ENCODE measurements at regions not wholly inside any gene's neighbourhood (a gene's known extent, or its start where the extent isn't known, plus 50 kb on each side); places are given as distances from the start of the nearest gene placed in this dataset.
"Not testable (repeated sequence)": the region's sequence is repeated elsewhere in the genome, so short reads cannot be mapped to it uniquely, and the experiment has no call there.

DNA sequence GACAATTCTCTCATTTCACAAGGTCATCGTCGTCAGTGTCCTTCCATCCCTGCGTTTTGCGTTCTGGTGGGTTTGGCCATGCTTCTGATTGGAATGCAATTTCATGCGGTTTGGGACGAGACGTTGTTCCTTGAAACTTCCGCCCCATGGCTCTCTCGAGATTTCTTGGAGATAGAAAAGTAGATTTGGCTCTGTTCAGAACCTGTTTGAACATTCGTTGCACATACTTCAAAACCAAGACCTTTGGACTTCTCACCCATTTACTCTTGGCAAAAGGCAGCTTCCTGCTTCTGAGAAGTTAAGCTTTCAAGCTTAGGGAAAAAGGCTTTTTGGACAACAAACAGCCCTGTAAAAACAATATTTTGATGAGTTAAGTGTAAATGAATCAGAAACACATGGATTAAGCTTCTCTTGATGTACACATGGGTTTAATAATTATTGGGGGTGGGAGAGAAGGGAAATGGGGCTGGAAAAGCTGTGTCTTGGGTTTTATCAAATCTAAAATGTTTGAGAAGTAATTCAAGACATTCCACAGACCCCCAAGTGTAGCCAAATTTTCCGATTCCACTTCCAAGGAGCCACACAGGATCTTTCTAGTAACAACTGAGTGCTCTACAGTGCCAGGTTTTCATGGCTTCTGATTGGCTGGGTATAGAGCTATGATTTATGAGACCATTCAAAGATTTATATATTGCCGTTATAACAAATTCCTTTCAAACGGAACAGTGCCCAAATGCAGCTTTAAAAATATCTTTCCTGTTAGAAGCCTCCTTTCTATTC is 467.2 kb downstream of the MED13L start:
- DNase-seq, result no peak

DNA sequence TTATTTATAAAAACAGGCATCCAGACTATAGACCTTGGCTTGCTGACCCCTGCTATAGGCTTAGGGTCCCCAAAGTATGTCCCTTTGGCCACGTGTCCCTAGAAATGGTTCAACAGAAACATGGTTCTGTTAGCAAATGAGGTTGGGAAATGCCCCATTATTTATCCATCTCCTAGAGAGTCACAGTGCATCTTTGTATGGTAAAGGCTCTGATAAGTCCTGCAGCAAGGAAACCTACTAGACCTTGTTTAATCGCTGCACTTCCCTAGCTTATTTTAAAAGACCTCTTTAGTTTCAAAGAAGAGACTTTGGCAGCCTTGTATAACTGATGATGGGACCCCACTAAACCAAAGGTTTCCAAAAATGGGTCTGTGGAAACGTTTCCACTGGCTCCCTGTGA is 471.5 kb downstream of the MED13L start:
- no peak for DNase-seq

DNA sequence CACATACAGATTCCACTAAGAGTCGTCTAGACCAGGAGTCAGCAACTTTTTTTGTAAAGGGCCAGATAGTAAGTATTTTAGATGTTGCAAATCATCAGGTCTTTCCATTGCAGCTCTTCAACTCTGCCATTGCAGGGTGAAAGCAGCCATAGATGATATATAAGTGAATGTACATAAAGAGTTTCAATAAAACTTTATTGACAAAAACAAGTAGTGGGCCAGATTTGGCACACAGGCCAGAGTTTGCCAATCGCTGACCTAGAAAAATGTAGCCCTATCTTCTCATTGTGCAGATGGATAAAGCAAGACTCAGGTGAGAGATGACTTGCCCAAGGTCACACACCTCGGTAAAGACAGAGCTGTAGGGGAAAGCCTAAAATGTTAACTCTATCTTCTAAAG is 474.7 kb downstream of the MED13L start:
- no peak for DNase-seq

DNA sequence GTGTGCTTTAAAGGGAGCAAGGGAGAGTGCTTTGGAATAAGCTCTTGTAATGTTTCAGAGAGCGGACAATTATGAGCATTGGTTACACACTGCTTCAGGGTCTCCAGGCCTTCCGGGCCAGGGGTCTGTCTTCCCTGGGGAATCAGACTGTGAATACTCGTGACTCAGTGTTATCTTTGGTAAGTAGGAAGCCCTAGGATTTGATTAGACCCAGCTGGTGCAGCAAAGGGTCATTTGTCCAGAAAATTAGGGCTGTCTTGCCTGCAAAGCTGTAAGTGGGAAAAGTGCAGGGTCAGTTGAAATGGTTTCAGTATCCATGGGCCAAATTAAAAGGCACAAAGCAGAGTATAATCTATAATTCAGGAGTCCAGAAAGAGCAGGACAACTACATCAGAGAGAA is 475.6 kb downstream of the MED13L start:
- DNase-seq, result no peak

DNA sequence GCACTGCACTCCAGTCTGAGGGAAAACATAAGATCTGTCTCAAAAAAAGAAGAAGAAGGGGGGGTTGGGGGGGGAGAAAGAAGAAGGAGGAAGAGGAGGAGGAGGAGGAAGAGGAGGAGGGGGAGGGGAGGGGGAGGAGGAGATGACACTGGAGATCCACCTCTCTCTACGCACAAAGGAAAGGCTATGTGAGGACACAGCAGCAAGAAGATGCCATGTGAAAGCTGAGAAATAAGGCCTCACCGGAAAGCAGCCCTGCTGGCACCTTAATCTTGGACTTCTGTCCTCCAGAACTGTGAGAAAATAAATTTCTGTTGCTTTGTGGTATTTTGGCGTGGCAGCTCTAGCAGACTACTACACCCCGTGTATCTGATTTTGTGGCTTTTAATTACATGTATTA is 477.9 kb downstream of the MED13L start:
- no peak for DNase-seq

DNA sequence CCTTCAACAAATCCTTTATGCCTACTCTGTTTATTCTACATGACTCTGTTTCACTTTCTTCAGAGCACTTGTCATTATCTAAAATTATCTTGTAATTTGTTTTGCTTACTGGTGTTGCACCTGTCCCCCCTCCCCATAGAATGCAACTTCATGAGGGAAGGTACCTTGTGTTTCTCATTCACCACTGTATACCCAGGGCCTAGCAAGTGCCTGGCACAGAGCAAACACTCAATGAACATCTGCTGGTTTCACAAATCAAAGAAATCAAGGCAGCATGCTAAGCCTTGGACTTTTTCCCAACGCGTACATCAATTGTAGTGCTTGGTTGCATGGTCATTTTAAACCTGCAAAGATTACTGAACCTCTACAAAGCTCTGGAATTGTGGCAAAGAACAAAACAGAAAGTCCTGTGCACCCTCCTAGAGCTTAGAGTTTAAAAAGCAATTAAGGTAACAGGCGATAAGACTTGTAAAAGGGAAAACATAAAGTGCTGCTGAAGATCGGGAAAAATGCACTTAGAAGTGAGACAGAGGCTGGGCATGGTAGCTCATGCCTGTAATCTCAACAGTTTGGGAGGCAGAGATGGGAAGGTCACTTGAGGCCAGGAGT is 479.1 kb downstream of the MED13L start:
- no peak for DNase-seq

DNA sequence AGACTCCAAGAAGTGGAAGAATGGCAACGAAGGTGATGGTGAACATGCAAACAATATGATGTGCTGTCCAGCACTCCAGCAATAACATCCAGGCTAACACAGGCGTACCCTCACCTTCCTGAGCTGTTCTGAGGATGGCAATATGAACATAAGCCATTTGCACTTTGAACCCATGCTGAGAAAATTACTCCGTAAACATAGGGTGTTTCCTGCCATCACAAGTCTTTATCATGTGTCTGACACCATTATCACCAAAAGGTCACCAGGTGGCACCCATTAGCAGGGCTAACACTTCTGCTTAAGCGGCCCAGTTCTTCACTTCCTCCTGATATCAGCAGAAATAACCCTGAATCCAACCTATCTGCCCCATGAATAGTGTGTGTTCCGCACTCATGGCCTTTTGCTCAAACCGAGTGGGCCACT is 482.8 kb downstream of the MED13L start:
- DNase-seq, result no peak

DNA sequence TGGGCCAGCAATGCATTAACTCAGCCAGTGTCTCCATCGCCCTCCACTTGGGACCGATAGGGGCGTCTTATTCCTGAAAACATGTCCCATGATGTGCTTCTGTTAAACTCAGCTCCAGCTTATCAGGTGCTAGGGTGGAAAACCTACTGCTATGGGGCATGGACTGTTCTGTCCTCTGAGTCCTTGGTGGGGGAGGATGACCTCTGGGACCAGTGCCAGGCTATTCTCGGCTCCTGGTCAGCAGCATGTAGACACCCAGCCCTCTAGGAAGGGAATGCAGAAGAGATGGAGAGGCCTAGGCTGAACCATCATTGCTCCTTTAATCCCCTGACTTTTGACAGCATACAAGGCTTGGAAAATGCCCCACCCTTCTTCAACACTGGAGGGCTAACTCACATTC is 486.2 kb downstream of the MED13L start:
- no peak for DNase-seq

DNA sequence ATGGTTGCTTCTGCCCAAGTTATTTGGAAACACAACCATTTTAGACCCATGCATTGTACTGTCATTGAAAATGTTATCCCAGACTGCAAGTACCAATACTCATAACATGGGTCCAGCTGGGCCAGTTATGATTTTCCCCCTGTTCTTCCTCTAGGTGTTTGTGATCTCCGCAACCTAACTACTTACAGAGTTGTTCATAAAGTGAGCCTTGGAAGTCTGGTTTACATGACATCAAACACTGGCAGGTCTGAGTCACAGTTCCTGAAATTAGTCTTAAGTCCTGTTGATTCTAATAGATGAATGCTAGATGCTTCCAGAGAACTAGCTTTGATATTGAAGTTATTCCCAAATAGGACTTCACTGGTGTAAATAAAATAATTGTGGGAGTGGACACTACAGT is 487.0 kb downstream of the MED13L start:
- no peak for DNase-seq

DNA sequence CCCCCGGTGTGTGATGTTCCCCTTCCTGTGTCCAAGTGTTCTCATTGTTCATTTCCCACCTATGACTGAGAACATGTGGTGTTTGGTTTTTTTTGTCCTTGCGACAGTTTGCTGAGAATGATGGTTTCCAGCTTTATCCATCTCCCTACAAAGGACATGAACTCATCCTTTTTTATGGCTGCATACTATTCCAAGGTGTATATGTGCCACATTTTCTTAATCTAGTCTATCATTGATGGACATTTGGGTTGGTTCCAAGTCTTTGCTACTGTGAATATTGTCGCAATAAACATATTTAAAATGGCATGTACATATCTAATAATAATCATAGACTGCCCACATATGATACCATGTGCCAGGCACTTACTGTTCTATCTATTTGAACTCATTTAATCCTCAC is 491.0 kb downstream of the MED13L start:
- not testable (repeated sequence) for DNase-seq

DNA sequence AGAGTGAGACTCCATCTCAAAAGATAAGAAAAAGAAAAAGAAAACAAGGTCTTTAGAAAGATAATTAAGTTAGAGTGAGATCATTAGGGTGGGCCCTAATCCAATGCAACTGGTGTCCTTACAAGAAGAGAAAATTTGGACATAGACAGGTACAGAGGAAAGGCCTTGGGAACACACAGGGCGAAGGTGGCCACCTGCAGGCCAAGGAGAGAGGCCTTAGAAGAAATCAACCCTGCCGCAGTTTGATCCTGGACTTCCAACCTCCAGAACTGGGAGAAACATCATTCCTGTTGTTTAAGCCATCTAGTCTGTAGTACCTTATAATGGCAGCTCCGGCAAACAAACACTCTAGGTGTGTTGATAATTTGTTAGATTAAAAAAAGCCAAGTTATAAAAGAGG is 491.9 kb downstream of the MED13L start:
- DNase-seq, result no peak

DNA sequence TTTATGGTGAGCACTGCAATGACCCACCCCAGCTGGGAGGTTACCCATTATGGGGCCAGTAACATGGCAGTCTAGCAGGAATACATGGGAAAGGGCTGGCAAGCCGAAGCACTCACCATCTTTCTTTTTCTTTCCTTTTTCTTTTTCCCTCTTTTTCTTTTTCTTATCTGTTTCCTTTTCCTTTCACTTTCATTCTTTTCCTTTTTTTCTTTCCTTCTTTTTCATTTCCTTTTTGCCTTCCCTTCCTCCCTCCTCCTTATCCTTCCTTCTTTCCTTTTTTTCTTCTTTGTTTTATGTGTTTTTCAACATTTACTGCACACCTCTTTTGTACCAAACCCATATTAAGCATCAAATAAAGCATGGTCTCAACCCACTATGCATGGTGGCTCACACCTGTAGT is 501.1 kb downstream of the MED13L start:
- no peak for DNase-seq

DNA sequence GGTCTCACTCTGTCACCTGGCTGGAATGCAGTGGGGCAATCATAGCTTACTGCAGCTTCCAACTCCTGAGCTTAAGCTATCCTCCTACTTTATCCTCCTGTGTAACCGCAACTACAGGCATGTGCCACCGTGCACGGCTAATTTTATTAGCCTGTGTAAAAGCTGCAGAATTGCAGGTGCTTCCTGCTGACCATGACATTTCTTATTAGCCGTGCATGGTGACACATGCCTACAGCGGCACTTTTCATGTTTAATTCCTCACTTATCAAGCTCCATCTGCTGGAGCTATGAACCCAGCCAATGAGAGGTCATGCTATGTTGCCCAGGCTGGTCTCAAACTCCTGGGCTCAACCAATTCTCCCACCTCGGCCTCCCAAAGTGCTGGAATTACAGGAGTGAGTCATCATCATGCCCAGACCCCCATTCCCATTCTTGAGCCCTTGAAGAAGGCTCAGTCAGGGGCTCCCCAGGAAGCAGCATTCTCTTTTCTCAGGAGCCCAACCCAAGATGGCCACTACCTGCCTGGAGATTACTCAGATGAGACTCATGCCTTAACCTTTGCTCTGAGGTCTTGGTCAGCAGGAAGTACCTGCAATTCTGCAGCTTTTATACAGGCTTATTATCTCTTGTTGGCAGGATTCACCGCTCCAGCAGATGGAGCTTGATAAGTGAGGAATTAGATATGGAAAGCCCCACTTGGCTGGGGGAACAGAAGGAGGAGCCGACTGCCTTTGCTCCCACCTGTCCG is 503.2 kb downstream of the MED13L start:
- no peak for DNase-seq

DNA sequence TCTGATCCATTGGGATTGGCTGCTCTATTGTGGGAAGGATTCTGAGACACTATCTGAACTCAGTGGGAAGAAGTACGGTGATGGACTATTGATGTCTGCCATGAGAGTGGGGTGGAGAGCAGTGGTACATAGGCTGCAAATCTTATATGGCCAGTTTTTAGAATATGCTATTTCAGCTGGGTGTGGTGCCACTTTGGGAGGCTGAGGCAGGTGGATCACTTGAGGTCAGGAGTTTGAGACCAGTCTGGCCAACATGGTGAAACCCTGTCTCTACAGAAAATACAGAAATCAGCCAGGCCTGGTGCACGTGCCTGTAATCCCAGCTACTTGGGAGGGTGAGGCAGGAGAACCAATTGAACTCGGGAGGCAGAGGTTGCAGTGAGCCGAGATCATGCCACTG is 505.9 kb downstream of the MED13L start:
- DNase-seq, result no peak

DNA sequence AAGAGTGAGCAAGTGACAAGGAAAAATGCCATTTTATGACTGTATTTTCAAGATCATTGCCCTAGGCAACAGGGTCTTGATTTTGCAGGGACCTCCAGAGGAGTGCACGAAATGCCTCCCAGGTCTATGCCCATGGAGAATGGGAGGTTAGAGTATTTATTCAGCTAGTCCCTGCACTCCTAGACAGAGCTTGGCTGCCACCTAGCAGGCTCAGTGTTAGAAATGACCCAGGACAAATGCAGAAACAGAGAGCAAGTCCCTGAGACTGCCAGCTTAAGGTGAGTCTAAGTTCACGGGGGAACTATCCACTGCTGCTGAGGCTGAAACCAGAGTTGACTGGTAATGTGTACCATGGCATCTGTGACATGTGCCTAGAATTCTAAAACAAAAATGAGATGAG is 506.4 kb downstream of the MED13L start:
- DNase-seq, result no peak

DNA sequence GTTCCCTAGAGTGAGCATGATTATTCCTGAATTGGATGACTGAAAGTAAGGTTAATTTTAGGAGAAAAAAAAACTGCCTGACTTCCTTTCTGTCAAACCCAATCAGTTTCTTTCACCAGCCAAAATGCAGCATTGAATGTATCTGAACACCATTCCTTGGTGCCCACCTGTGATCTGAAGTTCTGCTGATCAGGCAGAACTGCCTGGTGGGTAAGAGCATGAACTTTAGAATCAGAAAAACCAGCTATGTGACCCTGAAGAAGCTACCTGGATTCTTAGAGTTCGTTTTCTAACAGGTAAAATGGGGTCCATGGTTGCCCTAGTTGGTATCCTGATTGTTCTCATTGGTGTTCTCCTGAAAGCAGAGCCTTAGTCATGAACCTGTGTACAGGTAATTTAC is 506.9 kb downstream of the MED13L start:
- DNase-seq, result no peak

DNA sequence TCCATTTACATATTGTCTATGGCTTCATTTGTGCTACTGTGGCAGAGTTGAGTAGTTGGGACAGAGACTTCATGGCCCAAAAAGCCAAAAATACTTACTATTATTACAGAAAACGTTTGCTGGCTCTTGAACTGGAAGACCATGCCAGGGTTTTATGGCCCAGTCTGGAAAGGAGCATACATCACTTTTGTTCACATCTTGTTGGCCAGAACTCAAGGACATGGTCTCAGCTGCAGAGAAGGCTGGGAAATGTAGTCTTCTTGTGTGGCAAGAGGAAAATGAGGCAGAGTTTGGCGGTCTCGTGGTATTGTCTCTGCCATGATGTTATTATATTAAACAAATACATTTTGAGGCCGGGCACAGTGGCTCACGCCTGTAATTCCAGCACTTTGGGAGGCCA is 509.6 kb downstream of the MED13L start:
- no peak for DNase-seq

DNA sequence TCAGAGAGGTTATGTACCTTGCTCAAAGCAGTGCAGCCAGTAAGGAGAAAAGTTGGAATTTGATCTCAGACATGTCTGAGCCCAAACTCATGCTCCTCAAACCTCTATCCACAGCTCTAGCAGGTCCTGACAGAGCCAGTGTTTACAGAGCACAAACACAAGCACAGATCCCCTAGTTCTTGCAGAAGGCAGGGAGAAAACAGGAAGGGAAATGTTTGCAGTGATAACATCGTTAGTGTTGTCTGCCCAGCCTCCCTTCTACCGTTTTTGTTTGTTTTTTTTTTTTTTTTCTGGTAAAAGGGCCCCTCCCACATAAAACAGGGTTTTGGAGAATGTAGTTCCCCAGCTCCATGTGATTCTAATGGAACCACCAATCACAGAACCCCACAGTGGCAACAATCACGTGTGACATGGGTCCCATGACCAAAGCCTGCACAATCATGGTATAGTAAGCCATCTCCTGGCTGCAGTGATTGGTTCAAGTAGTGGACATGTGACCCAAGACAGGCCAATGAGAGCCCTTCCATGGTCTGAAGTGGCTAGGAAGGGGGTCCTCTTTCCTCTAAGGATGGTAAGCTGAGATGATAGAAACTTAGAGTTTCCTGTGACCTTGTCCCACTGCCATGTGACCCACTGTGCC is 513.4 kb downstream of the MED13L start:
- no peak for DNase-seq

DNA sequence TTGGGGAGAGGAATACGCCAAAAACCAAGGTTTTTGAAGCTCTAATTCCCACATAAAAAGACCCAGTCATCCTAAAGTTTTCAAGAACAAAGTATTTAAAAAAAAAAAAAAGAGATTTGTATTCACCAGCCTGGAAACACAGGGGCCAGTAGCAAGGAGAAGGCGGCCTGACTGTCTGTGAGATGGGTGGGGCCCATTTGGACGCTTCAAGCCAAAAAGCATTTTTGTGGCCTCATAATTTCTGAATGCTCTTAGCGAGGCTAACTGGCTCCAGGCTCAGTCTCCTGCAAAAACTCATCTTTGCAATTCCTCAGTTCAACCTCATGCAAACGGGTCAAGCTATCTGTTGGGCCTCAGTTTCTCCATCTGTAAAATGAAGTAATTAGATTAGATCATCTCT is 514.1 kb downstream of the MED13L start:
- no peak for DNase-seq

DNA sequence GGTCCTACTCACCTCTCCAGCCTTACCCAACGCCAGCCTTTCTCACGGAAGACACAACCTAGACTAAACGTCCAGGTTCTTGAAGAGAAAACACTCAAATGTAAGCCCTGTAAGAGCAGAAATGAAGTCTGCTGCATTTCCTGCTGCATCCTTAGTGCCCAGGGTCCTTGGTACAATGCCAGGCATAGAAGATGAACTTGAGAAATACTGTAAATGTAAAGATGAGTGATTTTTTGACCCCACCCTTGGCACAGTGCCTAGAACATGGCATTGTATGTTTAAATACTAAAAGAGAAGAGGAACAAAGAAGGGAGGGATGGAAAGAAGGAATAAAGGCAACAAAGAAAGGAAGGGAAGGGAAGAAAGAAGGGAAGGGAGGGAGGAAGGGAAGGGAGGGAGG is 514.6 kb downstream of the MED13L start:
- DNase-seq, result no peak

DNA sequence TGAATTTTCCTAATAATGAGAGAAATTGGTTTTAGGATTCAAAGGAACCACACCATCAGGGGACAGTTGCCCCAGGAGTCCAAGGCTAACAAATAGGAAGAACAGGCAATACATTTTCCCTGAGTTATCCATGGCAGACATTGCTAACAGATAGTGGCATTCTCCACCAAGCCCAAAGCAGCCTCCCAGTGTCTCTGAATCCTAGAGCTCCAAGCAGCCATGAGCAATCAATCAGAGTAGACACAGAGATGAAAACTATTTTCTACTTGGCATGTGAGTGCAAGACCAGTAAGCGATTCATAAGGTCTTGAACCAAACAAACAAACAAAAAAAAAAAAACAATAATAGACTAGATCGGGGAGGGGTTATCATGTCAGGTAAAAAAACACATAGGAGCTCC is 515.7 kb downstream of the MED13L start:
- no peak for DNase-seq

DNA sequence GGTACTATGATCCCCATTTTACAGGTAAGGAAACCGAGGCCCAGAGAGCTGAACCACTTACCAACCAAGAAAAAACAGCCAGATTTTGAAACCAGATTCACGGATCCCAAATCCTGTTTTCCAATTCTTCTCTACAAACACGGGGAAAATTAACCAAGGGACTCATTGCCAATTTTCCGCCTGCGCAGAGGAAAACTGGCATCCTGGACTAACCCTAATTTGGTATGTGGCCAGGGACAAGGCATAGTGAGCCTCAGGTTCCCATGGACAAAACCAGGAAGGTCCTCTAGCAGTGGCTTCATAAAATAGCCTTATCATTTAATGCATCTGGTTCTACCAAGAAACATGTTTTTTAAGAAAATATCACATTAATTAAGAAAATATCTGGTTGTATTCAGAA is 517.3 kb downstream of the MED13L start:
- DNase-seq, result no peak

DNA sequence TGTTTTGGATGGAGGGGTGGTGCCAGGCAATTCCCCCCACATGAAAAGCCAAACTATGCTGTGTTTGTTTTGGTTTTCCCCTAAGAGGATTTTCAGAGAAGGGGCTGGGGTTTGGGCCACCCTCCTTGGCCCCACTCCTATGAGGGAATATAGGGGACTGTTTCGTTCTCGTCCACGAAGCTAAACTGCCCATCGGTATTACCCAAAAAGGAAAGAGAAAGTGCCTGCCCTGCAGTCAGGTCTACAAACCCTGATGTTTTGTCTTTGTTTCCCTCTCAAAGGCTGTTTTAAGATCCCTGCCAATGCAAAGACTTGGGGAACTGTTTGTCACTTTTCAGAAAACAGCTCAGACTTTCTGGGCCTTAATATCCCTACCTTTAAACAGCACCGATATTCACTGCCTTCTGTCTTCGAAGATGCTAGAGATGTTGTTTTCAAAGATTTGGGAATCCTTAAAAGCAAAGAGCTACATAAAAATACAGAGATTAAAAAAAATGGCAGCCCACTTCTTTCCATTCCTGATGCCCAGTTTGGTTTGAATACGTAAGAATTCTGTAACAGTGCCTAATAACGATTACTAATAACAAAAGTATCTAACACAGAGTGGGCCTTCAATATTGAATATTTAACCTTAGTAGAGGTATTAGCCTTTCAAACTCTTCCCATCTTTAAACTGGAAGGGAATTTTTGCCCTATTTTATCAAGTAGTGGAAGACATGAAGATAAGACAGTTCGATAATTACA is 518.4 kb downstream of the MED13L start:
- DNase-seq, result no peak
